ENCODE measurements at regions not wholly inside any gene's neighbourhood (a gene's known extent, or its start where the extent isn't known, plus 50 kb on each side); places are given as distances from the start of the nearest gene placed in this dataset.

GRCh38 chr6:119482850-119483285, 133.3 kb upstream of the MAN1A1 start:
- H3K36me3 ChIP-seq (ENCODE audit: low read depth), result no peaks in the 10 kb centered on the region
- H3K27ac ChIP-seq (ENCODE audit: poor library complexity, severe bottlenecking), result no peak overlapping the region
- H3K4me1 ChIP-seq (ENCODE audit: insufficient read depth, poor library complexity, severe bottlenecking), result peaks cover 9% of the 10 kb centered on the region
- H3K27me3 ChIP-seq (ENCODE audit: insufficient read depth, poor library complexity, severe bottlenecking), result no peaks in the 10 kb centered on the region
- H3K9me3 ChIP-seq (ENCODE audit: severe bottlenecking), result no peaks in the 10 kb centered on the region
- DNase-seq (ENCODE audit: low spot score) (no peak), ATAC-seq (ENCODE audit: low read depth) (no peak)
- no peak overlapping the region for H3K4me3 ChIP-seq (ENCODE audit: severe bottlenecking)
- TF ChIP-seq CTCF (IDR thresholded peaks at IDR 0.05; ENCODE audit: poor library complexity, severe bottlenecking), result no peak

- Histone ChIP-seq H3K9me3 (ENCODE audit: severe bottlenecking) (no peaks in the 10 kb centered on the region), H3K4me3 (ENCODE audit: severe bottlenecking) (no peak overlapping the region), H3K4me1 (ENCODE audit: insufficient read depth, poor library complexity, severe bottlenecking) (peaks cover 9% of the 10 kb centered on the region), H3K27ac (ENCODE audit: poor library complexity, severe bottlenecking) (no peak overlapping the region), H3K27me3 (ENCODE audit: insufficient read depth, poor library complexity, severe bottlenecking) (no peaks in the 10 kb centered on the region), H3K36me3 (ENCODE audit: low read depth) (no peaks in the 10 kb centered on the region)
- TF ChIP-seq CTCF (IDR thresholded peaks at IDR 0.05; ENCODE audit: poor library complexity, severe bottlenecking), result no peak
- ATAC-seq (ENCODE audit: low read depth) (no peak), DNase-seq (ENCODE audit: low spot score) (no peak)
Measured at GRCh38 chr6:119481976-119482375, 132.4 kb upstream of the MAN1A1 start.

- H3K9me3 ChIP-seq (ENCODE audit: severe bottlenecking), result no peaks in the 10 kb centered on the region
- no peak for DNase-seq (ENCODE audit: low spot score)
- H3K27ac ChIP-seq (ENCODE audit: poor library complexity, severe bottlenecking), result no peak overlapping the region
- no peaks in the 10 kb centered on the region for H3K36me3 ChIP-seq (ENCODE audit: low read depth)
- H3K4me3 ChIP-seq (ENCODE audit: severe bottlenecking), result no peak overlapping the region
- no peak for TF ChIP-seq CTCF (IDR thresholded peaks at IDR 0.05; ENCODE audit: poor library complexity, severe bottlenecking)
- H3K27me3 ChIP-seq (ENCODE audit: insufficient read depth, poor library complexity, severe bottlenecking), result no peaks in the 10 kb centered on the region
- H3K4me1 ChIP-seq (ENCODE audit: insufficient read depth, poor library complexity, severe bottlenecking), result peaks cover 9% of the 10 kb centered on the region
- no peak for ATAC-seq (ENCODE audit: low read depth)
Measured at GRCh38 chr6:119480961-119481497, 131.5 kb upstream of the MAN1A1 start.

- Histone ChIP-seq H3K4me3 (ENCODE audit: severe bottlenecking) (no peak overlapping the region), H3K4me1 (ENCODE audit: insufficient read depth, poor library complexity, severe bottlenecking) (peaks cover 9% of the 10 kb centered on the region), H3K27ac (ENCODE audit: poor library complexity, severe bottlenecking) (no peak overlapping the region), H3K9me3 (ENCODE audit: severe bottlenecking) (no peaks in the 10 kb centered on the region), H3K36me3 (ENCODE audit: low read depth) (no peaks in the 10 kb centered on the region), H3K27me3 (ENCODE audit: insufficient read depth, poor library complexity, severe bottlenecking) (no peaks in the 10 kb centered on the region)
- no peak for DNase-seq (ENCODE audit: low spot score)
- no peak for TF ChIP-seq CTCF (IDR thresholded peaks at IDR 0.05; ENCODE audit: poor library complexity, severe bottlenecking)
- no peak for ATAC-seq (ENCODE audit: low read depth)
Measured at GRCh38 chr6:119479860-119480655, 130.5 kb upstream of the MAN1A1 start.

GRCh38 chr6:119476554-119476953, 127.0 kb upstream of the MAN1A1 start:
- TF ChIP-seq CTCF (IDR thresholded peaks at IDR 0.05; ENCODE audit: poor library complexity, severe bottlenecking), result no peak
- Histone ChIP-seq H3K4me1 (ENCODE audit: insufficient read depth, poor library complexity, severe bottlenecking) (peaks cover 3% of the 10 kb centered on the region), H3K9me3 (ENCODE audit: severe bottlenecking) (no peaks in the 10 kb centered on the region), H3K36me3 (ENCODE audit: low read depth) (no peaks in the 10 kb centered on the region), H3K27me3 (ENCODE audit: insufficient read depth, poor library complexity, severe bottlenecking) (no peaks in the 10 kb centered on the region), H3K27ac (ENCODE audit: poor library complexity, severe bottlenecking) (no peak overlapping the region), H3K4me3 (ENCODE audit: severe bottlenecking) (no peak overlapping the region)
- no peak for DNase-seq (ENCODE audit: low spot score)
- ATAC-seq (ENCODE audit: low read depth), result no peak
